Smooth muscle cell (in vitro differentiated cells): ENCODE measurements at regions not wholly inside any gene's neighbourhood (a gene's known extent, or its start where the extent isn't known, plus 50 kb on each side); places are given as distances from the start of the nearest gene placed in this dataset.

Experiments used
- DNase-seq: peaks from one replicate; lab custom pipeline; 2025; ENCODE audit not compliant: unreplicated experiment; lab: John Stamatoyannopoulos, UW
- H2AFZ ChIP-seq: fragments of 200-600 bp; sonication (generic); 2 replicates; pipeline ENCODE4 v1.6.0; 2016; ENCODE audit warnings: antibody characterized with exemption, low read depth, mild to moderate bottlenecking
- H3F3A ChIP-seq: fragments of 200-600 bp; sonication (generic); 2 replicates; pipeline ENCODE4 v1.6.0; 2017; ENCODE audit warnings: antibody characterized with exemption, low read depth
- H3K27ac ChIP-seq: fragments of 200-600 bp; sonication (generic); 2 replicates; pipeline ENCODE4 v1.5.1; 2016; ENCODE audit warnings: low read depth, mild to moderate bottlenecking
- H3K27me3 ChIP-seq: fragments of 200-600 bp; sonication (generic); 2 replicates; pipeline ENCODE4 v1.6.1; 2016; ENCODE audit warnings: low read depth, mild to moderate bottlenecking
- H3K36me3 ChIP-seq: fragments of 200-600 bp; sonication (generic); 2 replicates; pipeline ENCODE4 v1.5.1; 2016; ENCODE audit warnings: low read depth
- H3K4me1 ChIP-seq: fragments of 200-600 bp; sonication (generic); 2 replicates; pipeline ENCODE4 v1.5.1; 2016; ENCODE audit warnings: low read depth
- H3K4me2 ChIP-seq: fragments of 200-600 bp; sonication (generic); 2 replicates; pipeline ENCODE4 v1.6.0; 2016; ENCODE audit warnings: mild to moderate bottlenecking
- H3K4me3 ChIP-seq: fragments of 200-600 bp; sonication (generic); 2 replicates; pipeline ENCODE4 v1.5.1; 2016; ENCODE audit warnings: mild to moderate bottlenecking
- H3K79me2 ChIP-seq: fragments of 200-600 bp; sonication (generic); 2 replicates; pipeline ENCODE4 v1.6.0; 2016; ENCODE audit warnings: low read depth, mild to moderate bottlenecking
- H3K9ac ChIP-seq: fragments of 200-600 bp; sonication (generic); 2 replicates; pipeline ENCODE4 v1.6.0; 2016; ENCODE audit warnings: low read depth
- H3K9me3 ChIP-seq: fragments of 200-600 bp; sonication (generic); replicated peaks from 2 replicates; pipeline ENCODE4 v1.5.1; 2016; ENCODE audit warnings: low read depth
- H4K20me1 ChIP-seq: fragments of 200-600 bp; sonication (generic); 2 replicates; pipeline ENCODE4 v1.6.0; 2016; ENCODE audit warnings: low read depth
- CTCF ChIP-seq: fragments of 200-600 bp; sonication (generic); IDR thresholded peaks from 2 replicates; pipeline ENCODE4 v1.5.1; 2017; ENCODE audit warnings: borderline replicate concordance, mild to moderate bottlenecking, antibody characterized with exemption; ENCODE audit not compliant: insufficient read depth, poor library complexity, severe bottlenecking
- WGBS: methylation state at CpG from one replicate; pipeline ENCODE4 v1.1.7; 2016; ENCODE audit warnings: low lambda C conversion rate; 5-methylcytosine and 5-hydroxymethylcytosine counted together

- 92% methylated on average over 4 of the region's 4 CpGs for WGBS
- peaks cover 10% of the 10 kb centered on the region for H3F3A ChIP-seq
- DNase-seq = no peak
- H3K79me2 ChIP-seq = no peaks in the 10 kb centered on the region
- no peaks in the 10 kb centered on the region for H3K4me1 ChIP-seq
- peak overlapping the region; percentile 75 for H3K9ac ChIP-seq
- H2AFZ ChIP-seq = no peak overlapping the region
- H3K4me3 ChIP-seq = no peak overlapping the region
- peak overlapping the region; percentile 84 for H3K27ac ChIP-seq
- H3K9me3 ChIP-seq = no peaks in the 10 kb centered on the region
- no peak for TF ChIP-seq CTCF
- no peak overlapping the region for H3K4me2 ChIP-seq
- no peaks in the 10 kb centered on the region for H3K36me3 ChIP-seq
- no peaks in the 10 kb centered on the region for H4K20me1 ChIP-seq
- no peaks in the 10 kb centered on the region for H3K27me3 ChIP-seq
Observed at GRCh38 chr3:197393711-197394110, 95.3 kb upstream of the DLG1 start.

- Histone ChIP-seq H3K9ac (no peak overlapping the region), H2AFZ (no peak overlapping the region), H3K4me3 (no peak overlapping the region), H3K4me2 (no peak overlapping the region), H3K27ac (no peak overlapping the region), H3F3A (peaks cover 10% of the 10 kb centered on the region), H4K20me1 (no peaks in the 10 kb centered on the region), H3K9me3 (no peaks in the 10 kb centered on the region), H3K79me2 (no peaks in the 10 kb centered on the region), H3K36me3 (no peaks in the 10 kb centered on the region), H3K4me1 (no peaks in the 10 kb centered on the region), H3K27me3 (no peaks in the 10 kb centered on the region)
- TF ChIP-seq CTCF = no peak
- WGBS = 64% methylated on average over 3 of the region's 3 CpGs
- DNase-seq = no peak
Observed at GRCh38 chr3:197392961-197393360, 94.5 kb upstream of the DLG1 start.

- no peaks in the 10 kb centered on the region for H3K27me3 ChIP-seq
- no peak overlapping the region for H3K4me2 ChIP-seq
- H3K27ac ChIP-seq = no peak overlapping the region
- no peaks in the 10 kb centered on the region for H3K4me1 ChIP-seq
- H3K36me3 ChIP-seq = no peaks in the 10 kb centered on the region
- H4K20me1 ChIP-seq = no peaks in the 10 kb centered on the region
- no peak for DNase-seq
- H3K9me3 ChIP-seq = no peaks in the 10 kb centered on the region
- TF ChIP-seq CTCF = no peak
- no peak overlapping the region for H2AFZ ChIP-seq
- H3K9ac ChIP-seq = no peak overlapping the region
- no peak overlapping the region for H3K4me3 ChIP-seq
- H3F3A ChIP-seq = no peaks in the 10 kb centered on the region
- no peaks in the 10 kb centered on the region for H3K79me2 ChIP-seq
- 88% methylated on average over 2 of the region's 2 CpGs for WGBS
Observed at GRCh38 chr3:197381371-197381770, 83.0 kb upstream of the DLG1 start.

- no peaks in the 10 kb centered on the region for H3K79me2 ChIP-seq
- H3K9me3 ChIP-seq = no peaks in the 10 kb centered on the region
- H3K36me3 ChIP-seq = no peaks in the 10 kb centered on the region
- H3K9ac ChIP-seq = no peak overlapping the region
- no peak for DNase-seq
- no peak overlapping the region for H3K4me2 ChIP-seq
- no peaks in the 10 kb centered on the region for H4K20me1 ChIP-seq
- no peak overlapping the region for H3K4me3 ChIP-seq
- H2AFZ ChIP-seq = no peak overlapping the region
- H3K27me3 ChIP-seq = no peaks in the 10 kb centered on the region
- no peaks in the 10 kb centered on the region for H3K4me1 ChIP-seq
- TF ChIP-seq CTCF = no peak
- H3F3A ChIP-seq = no peaks in the 10 kb centered on the region
- WGBS = 61% methylated on average over 5 of the region's 5 CpGs
- H3K27ac ChIP-seq = no peak overlapping the region
Observed at GRCh38 chr3:197380786-197381185, 82.4 kb upstream of the DLG1 start.
